PC-3 (cell line): ENCODE measurements at regions not wholly inside any gene's neighbourhood (a gene's known extent, or its start where the extent isn't known, plus 50 kb on each side); places are given as distances from the start of the nearest gene placed in this dataset.

Source experiments
- ATAC-seq: fragments of 200-7000 bp; cut with Tn5 transposase; 2 replicates; pipeline ENCODE4 v1.9.1; 2020; ENCODE audit warnings: mild to moderate bottlenecking, moderate library complexity
- BruUV-seq: library from RNA; stranded (reverse); fragments of 400-500 nt; replicated peaks from 2 replicates; lab custom pipeline; 2021; lab: Mats Ljungman, UMichigan
- CTCF ChIA-PET: fragments of 300-600 bp; sonication (Branson Sonifier 250); formaldehyde crosslinking; loops from one replicate; lab custom pipeline; 2022; ENCODE audit warnings: antibody characterized with exemption; lab: Charles Lee
- POLR2A ChIA-PET: fragments of 300-600 bp; sonication (Branson Sonifier 250); formaldehyde crosslinking; loops from one replicate; lab custom pipeline; 2022; ENCODE audit warnings: antibody characterized with exemption; ENCODE audit not compliant: unreplicated experiment; lab: Charles Lee
- DNase-seq: peaks from one replicate; pipeline ENCODE4 v3.0.0-alpha.2; 2015
- H2AFZ ChIP-seq: fragments of 300-600 bp; sonication (generic); 2 replicates; pipeline ENCODE4 v1.6.0; 2016; ENCODE audit warnings: antibody characterized with exemption, low read length
- H3F3A ChIP-seq: fragments of 300-600 bp; sonication (generic); one replicate; pipeline ENCODE4 v1.6.0; 2017; ENCODE audit warnings: antibody characterized with exemption, low read length, control low read depth, mild to moderate bottlenecking; ENCODE audit not compliant: unreplicated experiment
- H3K27ac ChIP-seq: fragments of 300-600 bp; sonication (generic); 2 replicates; pipeline ENCODE4 v1.5.1; 2016; ENCODE audit warnings: mild to moderate bottlenecking, low read length
- H3K27me3 ChIP-seq: fragments of 300-600 bp; sonication (generic); 2 replicates; pipeline ENCODE4 v1.6.1; 2016; ENCODE audit warnings: low read length, mixed read lengths
- H3K36me3 ChIP-seq: fragments of 300-600 bp; sonication (generic); 2 replicates; pipeline ENCODE4 v1.6.1; 2016; ENCODE audit warnings: low read depth, mixed run types, low read length, mixed read lengths
- H3K4me1 ChIP-seq: fragments of 300-600 bp; sonication (generic); 2 replicates; pipeline ENCODE4 v1.5.1; 2016; ENCODE audit warnings: low read length; ENCODE audit not compliant: insufficient read depth
- H3K4me2 ChIP-seq: fragments of 300-600 bp; sonication (generic); 2 replicates; pipeline ENCODE4 v1.6.0; 2016; ENCODE audit warnings: low read length
- H3K4me3 ChIP-seq: fragments of 300-600 bp; sonication (generic); 2 replicates; pipeline ENCODE4 v1.5.1; 2016; ENCODE audit warnings: mild to moderate bottlenecking, low read length, mixed read lengths
- H3K79me2 ChIP-seq: fragments of 300-600 bp; sonication (generic); 2 replicates; pipeline ENCODE4 v1.6.1; 2017; ENCODE audit warnings: low read length, mixed read lengths
- H3K9ac ChIP-seq: fragments of 300-600 bp; sonication (generic); 2 replicates; pipeline ENCODE4 v1.6.0; 2016; ENCODE audit warnings: mild to moderate bottlenecking, low read length
- H3K9me2 ChIP-seq: fragments of 300-600 bp; sonication (generic); replicated peaks from 2 replicates; pipeline ENCODE4 v1.6.1; 2016; ENCODE audit warnings: mixed run types, low read length, mixed read lengths
- H3K9me3 ChIP-seq: fragments of 300-600 bp; sonication (generic); 2 replicates; pipeline ENCODE4 v1.6.1; 2016; ENCODE audit warnings: low read length, mixed read lengths
- H4K20me1 ChIP-seq: fragments of 300-600 bp; sonication (generic); 2 replicates; pipeline ENCODE4 v1.6.1; 2016; ENCODE audit warnings: low read length, mixed read lengths
- CTCF ChIP-seq: fragments of 300-600 bp; sonication (generic); conservative IDR thresholded peaks from 2 replicates; pipeline ENCODE4 v1.5.1; 2017; ENCODE audit warnings: antibody characterized with exemption, low read depth, mild to moderate bottlenecking, low read length
- EZH2 ChIP-seq: fragments of 300-600 bp; sonication (generic); IDR thresholded peaks from one replicate; pipeline ENCODE4 v1.6.1; 2017; ENCODE audit warnings: antibody characterized with exemption, mild to moderate bottlenecking, low read length; ENCODE audit not compliant: unreplicated experiment
- EZH2phosphoT487 ChIP-seq: fragments of 300-600 bp; sonication (generic); IDR thresholded peaks from 2 replicates; pipeline ENCODE4 v1.6.1; 2018; ENCODE audit warnings: mild to moderate bottlenecking, antibody characterized with exemption, low read length, borderline replicate concordance
- intact Hi-C: fragments of 100-400 bp; cut with micrococcal nuclease; formaldehyde crosslinking; loops from 2 replicates; pipeline ENCODE4 v1.9.0; 2023

- POLR2A ChIA-PET, result no interaction called here
- intact Hi-C loops, result no loop called here
- Histone ChIP-seq H3K9ac (no peak overlapping the region), H4K20me1 (no peaks in the 10 kb centered on the region), H3K27me3 (no peaks in the 10 kb centered on the region; the same call in 1 of the 2 replicates), H3K27ac (no peak overlapping the region), H3K4me2 (no peak overlapping the region), H2AFZ (no peak overlapping the region), H3K4me3 (no peak overlapping the region), H3K9me2 (no peaks in the 10 kb centered on the region), H3K4me1 (no peaks in the 10 kb centered on the region), H3F3A (no peaks in the 10 kb centered on the region), H3K36me3 (no peaks in the 10 kb centered on the region), H3K79me2 (no peaks in the 10 kb centered on the region), H3K9me3 (no peaks in the 10 kb centered on the region)
- no peak for ATAC-seq
- no TSS peak for BruUV-seq
- no peak for DNase-seq
- TF ChIP-seq EZH2phosphoT487 (no peak), EZH2 (no peak), CTCF (no peak)
- CTCF ChIA-PET, result no interaction called here
Observed at GRCh38 chr10:43943119-43943817, 294.6 kb upstream of the ZNF32 start.

GRCh38 chr10:43942096-43942850, 293.6 kb upstream of the ZNF32 start:
- CTCF ChIA-PET, result no interaction called here
- TF ChIP-seq CTCF, result no peak
- TF ChIP-seq EZH2phosphoT487, result no peak
- TF ChIP-seq EZH2, result no peak

More at GRCh38 chr10:43942096-43942850, 293.6 kb upstream of the ZNF32 start:
- H3K4me2 ChIP-seq, result no peak overlapping the region
- no peaks in the 10 kb centered on the region; the same call in 1 of the 2 replicates for H3K27me3 ChIP-seq
- no peaks in the 10 kb centered on the region for H3K9me2 ChIP-seq
- no peak overlapping the region for H3K4me3 ChIP-seq
- POLR2A ChIA-PET, result no interaction called here
- no peaks in the 10 kb centered on the region for H3K79me2 ChIP-seq
- ATAC-seq, result no peak
- H4K20me1 ChIP-seq, result no peaks in the 10 kb centered on the region
- no peak overlapping the region for H3K27ac ChIP-seq
- H2AFZ ChIP-seq, result no peak overlapping the region
- H3K36me3 ChIP-seq, result no peaks in the 10 kb centered on the region
- H3K9ac ChIP-seq, result no peak overlapping the region
- H3K9me3 ChIP-seq, result no peaks in the 10 kb centered on the region
- BruUV-seq, result no TSS peak
- intact Hi-C loops, result no loop called here
- H3F3A ChIP-seq, result no peaks in the 10 kb centered on the region
- H3K4me1 ChIP-seq, result no peaks in the 10 kb centered on the region
- DNase-seq, result no peak
